AG09319 (cell line): ENCODE measurements at regions not wholly inside any gene's neighbourhood (a gene's known extent, or its start where the extent isn't known, plus 50 kb on each side); places are given as distances from the start of the nearest gene placed in this dataset.

Source experiments
- DNase-seq: peaks from one replicate; pipeline ENCODE4 v3.0.0-alpha.2; 2010; ENCODE audit warnings: low read depth; ENCODE audit errors: extremely low read depth
- TF ChIP-seq, protein P1 (sequence below): IDR thresholded peaks from 2 replicates; pipeline ENCODE4 v1.5.1; 2011; ENCODE audit warnings: low read depth, mild to moderate bottlenecking, inconsistent platforms, low read length, moderate library complexity

GRCh38 chr15:62785881-62786828 is 256.4 kb upstream of the TPM1 start:
- DNase-seq: no peak
- TF ChIP-seq, protein P1, sequence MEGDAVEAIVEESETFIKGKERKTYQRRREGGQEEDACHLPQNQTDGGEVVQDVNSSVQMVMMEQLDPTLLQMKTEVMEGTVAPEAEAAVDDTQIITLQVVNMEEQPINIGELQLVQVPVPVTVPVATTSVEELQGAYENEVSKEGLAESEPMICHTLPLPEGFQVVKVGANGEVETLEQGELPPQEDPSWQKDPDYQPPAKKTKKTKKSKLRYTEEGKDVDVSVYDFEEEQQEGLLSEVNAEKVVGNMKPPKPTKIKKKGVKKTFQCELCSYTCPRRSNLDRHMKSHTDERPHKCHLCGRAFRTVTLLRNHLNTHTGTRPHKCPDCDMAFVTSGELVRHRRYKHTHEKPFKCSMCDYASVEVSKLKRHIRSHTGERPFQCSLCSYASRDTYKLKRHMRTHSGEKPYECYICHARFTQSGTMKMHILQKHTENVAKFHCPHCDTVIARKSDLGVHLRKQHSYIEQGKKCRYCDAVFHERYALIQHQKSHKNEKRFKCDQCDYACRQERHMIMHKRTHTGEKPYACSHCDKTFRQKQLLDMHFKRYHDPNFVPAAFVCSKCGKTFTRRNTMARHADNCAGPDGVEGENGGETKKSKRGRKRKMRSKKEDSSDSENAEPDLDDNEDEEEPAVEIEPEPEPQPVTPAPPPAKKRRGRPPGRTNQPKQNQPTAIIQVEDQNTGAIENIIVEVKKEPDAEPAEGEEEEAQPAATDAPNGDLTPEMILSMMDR: no peak

DNA sequence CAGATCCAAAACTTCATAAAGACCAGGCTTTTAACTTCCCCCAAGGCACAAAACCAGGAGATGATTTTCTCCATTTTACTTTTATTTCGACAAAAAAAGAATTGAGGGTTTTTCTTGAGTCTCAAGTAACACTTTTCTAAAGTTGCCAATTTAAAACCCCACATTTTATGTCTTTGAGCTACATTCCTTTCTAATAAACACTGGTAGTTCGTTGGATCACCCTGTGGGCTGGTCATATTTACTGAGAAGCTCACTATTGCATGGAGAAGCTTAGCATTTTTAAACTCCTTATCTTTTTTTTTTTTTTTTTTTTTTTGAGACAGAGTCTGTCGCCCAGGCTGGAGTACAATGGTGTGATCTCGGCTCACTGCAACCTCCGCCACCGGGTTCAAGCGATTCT is 255.1 kb upstream of the TPM1 start:
- TF ChIP-seq, protein P1: no peak
- no peak for DNase-seq

GRCh38 chr15:62788224-62788623 is 254.3 kb upstream of the TPM1 start:
- TF ChIP-seq, protein P1: no peak
- no peak for DNase-seq

DNA sequence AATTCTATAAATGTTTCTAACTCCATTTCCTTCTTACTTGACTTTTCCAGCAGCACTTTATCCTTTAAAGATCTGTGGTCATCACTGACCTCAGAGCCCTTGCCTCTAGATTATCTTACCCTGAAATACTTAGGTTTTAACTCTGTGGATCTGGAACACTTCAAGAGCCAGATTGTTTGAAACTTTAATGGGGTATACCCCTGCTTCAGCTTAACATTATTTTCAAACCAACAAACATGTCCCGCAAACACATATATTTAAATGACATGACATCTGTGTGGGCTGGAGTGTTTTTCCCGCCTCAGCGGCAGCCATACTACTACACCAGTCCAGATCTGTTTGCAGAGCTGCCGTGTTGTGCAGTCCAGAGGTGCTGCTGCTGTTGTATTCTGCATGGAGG is 252.0 kb upstream of the TPM1 start:
- TF ChIP-seq, protein P1: no peak
- DNase-seq: no peak

- TF ChIP-seq, protein P1: no peak
- DNase-seq: no peak
Observed at GRCh38 chr15:62791694-62792093, 250.9 kb upstream of the TPM1 start.

DNA sequence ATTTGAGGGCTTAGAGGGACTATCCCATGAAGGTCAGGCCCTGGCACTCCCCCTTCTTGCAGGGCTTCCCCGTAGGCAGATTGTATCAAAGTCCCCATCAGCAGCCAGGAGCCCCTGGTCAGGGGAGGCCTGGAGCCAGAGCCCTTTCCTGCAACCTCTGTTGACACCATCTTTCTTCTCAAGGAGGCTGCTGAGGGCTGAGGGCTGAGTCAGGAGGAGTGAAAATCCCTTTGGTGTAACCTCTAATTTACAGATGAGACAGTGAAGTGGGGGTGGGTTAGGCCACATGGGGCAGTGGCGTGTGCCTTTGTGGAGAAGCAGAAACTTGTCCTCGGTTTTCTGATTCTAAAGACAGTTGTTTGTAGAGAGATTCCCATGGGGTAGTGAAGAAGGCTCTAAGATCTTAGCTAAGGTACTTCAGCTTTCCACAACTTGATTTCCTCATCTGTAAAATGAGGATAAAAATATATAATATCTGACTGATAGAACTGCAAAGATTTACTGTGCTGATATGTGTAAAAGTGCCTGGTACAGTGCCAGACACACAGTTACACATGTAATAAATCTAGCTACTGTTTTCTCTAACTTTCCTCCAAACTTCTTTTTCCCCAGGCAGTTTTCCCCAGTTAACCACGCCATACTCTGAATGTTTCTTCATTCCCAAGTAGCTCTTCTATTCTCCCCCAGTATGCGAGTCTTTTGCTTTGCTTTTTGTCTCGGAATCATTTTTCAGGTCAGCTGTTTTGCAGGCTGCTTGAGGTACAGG is 249.4 kb upstream of the TPM1 start:
- no peak for DNase-seq
- TF ChIP-seq, protein P1: no peak

- TF ChIP-seq, protein P1: no peak
- no peak for DNase-seq
Observed at GRCh38 chr15:62793752-62794144, 248.8 kb upstream of the TPM1 start.
